Muscle of leg (tissue), 3 donors: ENCODE measurements at regions not wholly inside any gene's neighbourhood (a gene's known extent, or its start where the extent isn't known, plus 50 kb on each side); places are given as distances from the start of the nearest gene placed in this dataset.

ENCODE experiments used
- DNase-seq: peaks from one replicate; pipeline ENCODE4 v3.0.0; 2013
- H3K27ac ChIP-seq: one replicate; pipeline ENCODE4 v1.5.1; 2013; ENCODE audit warnings: mild to moderate bottlenecking, low read length, control low read depth
- H3K27me3 ChIP-seq: one replicate; pipeline ENCODE4 v1.6.1; 2013; ENCODE audit warnings: low read length; ENCODE audit not compliant: control insufficient read depth, insufficient read depth
- H3K36me3 ChIP-seq: one replicate; pipeline ENCODE4 v1.6.1; 2013; ENCODE audit warnings: low read length; ENCODE audit not compliant: control insufficient read depth, insufficient read depth
- H3K4me1 ChIP-seq: one replicate; pipeline ENCODE4 v1.6.1; 2013; ENCODE audit warnings: low read length; ENCODE audit not compliant: control insufficient read depth, insufficient read depth
- H3K4me3 ChIP-seq: one replicate; pipeline ENCODE4 v1.5.1; 2013; ENCODE audit warnings: low read length, control low read depth
- H3K9me3 ChIP-seq: replicated peaks from 2 replicates; pipeline ENCODE4 v1.6.1; 2013; ENCODE audit warnings: low read depth, low read length; ENCODE audit not compliant: control insufficient read depth
- WGBS: methylation state at CpG from one replicate; pipeline ENCODE4 v1.1.5; 2013; ENCODE audit warnings: missing lambda C conversion rate; ENCODE audit not compliant: insufficient coverage; 5-methylcytosine and 5-hydroxymethylcytosine counted together

GRCh38 chr2:23118313-23118712 is 266.7 kb upstream of the KLHL29 start:
- Histone ChIP-seq H3K4me3 (no peak overlapping the region), H3K4me1 (no peaks in the 10 kb centered on the region), H3K9me3 (no peaks in the 10 kb centered on the region), H3K27ac (no peak overlapping the region), H3K27me3 (no peaks in the 10 kb centered on the region), H3K36me3 (no peaks in the 10 kb centered on the region)
- DNase-seq, result no peak
- 90% methylated on average over 9 of the region's 9 CpGs for WGBS

GRCh38 chr2:23118894-23119293 is 266.1 kb upstream of the KLHL29 start:
- H3K36me3 ChIP-seq, result no peaks in the 10 kb centered on the region
- WGBS, result 93% methylated on average over 9 of the region's 11 CpGs
- no peaks in the 10 kb centered on the region for H3K4me1 ChIP-seq

GRCh38 chr2:23120161-23120560 is 264.8 kb upstream of the KLHL29 start:
- no peak overlapping the region for H3K4me3 ChIP-seq
- H3K4me1 ChIP-seq, result peaks cover 4% of the 10 kb centered on the region
- no peak for DNase-seq
- no peak overlapping the region for H3K27ac ChIP-seq
- H3K9me3 ChIP-seq, result no peaks in the 10 kb centered on the region
- 100% methylated on average over 2 of the region's 4 CpGs for WGBS
- no peaks in the 10 kb centered on the region for H3K27me3 ChIP-seq
- H3K36me3 ChIP-seq, result no peaks in the 10 kb centered on the region

More at GRCh38 chr2:23118894-23119293, 266.1 kb upstream of the KLHL29 start:
- Histone ChIP-seq H3K27me3 (no peaks in the 10 kb centered on the region), H3K9me3 (no peaks in the 10 kb centered on the region), H3K4me3 (no peak overlapping the region), H3K27ac (no peak overlapping the region)
- no peak for DNase-seq

GRCh38 chr2:23121968-23122648 is 262.9 kb upstream of the KLHL29 start:
- no peak overlapping the region for H3K4me3 ChIP-seq
- no peak for DNase-seq
- no peaks in the 10 kb centered on the region for H3K9me3 ChIP-seq
- H3K27ac ChIP-seq, result no peak overlapping the region
- no peaks in the 10 kb centered on the region for H3K36me3 ChIP-seq
- peaks cover 4% of the 10 kb centered on the region for H3K4me1 ChIP-seq
- no peaks in the 10 kb centered on the region for H3K27me3 ChIP-seq
- WGBS, result 76% methylated on average over 2 of the region's 4 CpGs

- H3K4me3 ChIP-seq, result no peak overlapping the region
- H3K4me1 ChIP-seq, result peaks cover 4% of the 10 kb centered on the region
- no peaks in the 10 kb centered on the region for H3K27me3 ChIP-seq
- H3K36me3 ChIP-seq, result no peaks in the 10 kb centered on the region
- WGBS, result 72% methylated on average over 3 of the region's 5 CpGs
- no peak overlapping the region for H3K27ac ChIP-seq
- DNase-seq, result no peak
- H3K9me3 ChIP-seq, result no peaks in the 10 kb centered on the region
Observed at GRCh38 chr2:23122681-23123215, 262.2 kb upstream of the KLHL29 start.

- peaks cover 5% of the 10 kb centered on the region for H3K9me3 ChIP-seq
- no peak overlapping the region for H3K27ac ChIP-seq
- H3K4me3 ChIP-seq, result no peak overlapping the region
- 83% methylated on average over 2 of the region's 2 CpGs for WGBS
- DNase-seq, result no peak
- peaks cover 4% of the 10 kb centered on the region for H3K4me1 ChIP-seq
- no peaks in the 10 kb centered on the region for H3K27me3 ChIP-seq
- H3K36me3 ChIP-seq, result no peaks in the 10 kb centered on the region
Observed at GRCh38 chr2:23123686-23124085, 261.3 kb upstream of the KLHL29 start.

GRCh38 chr2:23124214-23124750 is 260.7 kb upstream of the KLHL29 start:
- no peaks in the 10 kb centered on the region for H3K27me3 ChIP-seq
- no peak overlapping the region for H3K27ac ChIP-seq
- 39% methylated on average over 5 of the region's 7 CpGs for WGBS
- H3K4me3 ChIP-seq, result no peak overlapping the region
- H3K36me3 ChIP-seq, result no peaks in the 10 kb centered on the region
- peak; percentile 69 for DNase-seq
- peaks cover 4% of the 10 kb centered on the region for H3K4me1 ChIP-seq
- peaks cover 10% of the 10 kb centered on the region for H3K9me3 ChIP-seq

GRCh38 chr2:23127465-23127864 is 257.5 kb upstream of the KLHL29 start:
- H3K4me1 ChIP-seq, result peaks cover 4% of the 10 kb centered on the region
- WGBS, result 43% methylated on average over 2 of the region's 4 CpGs
- no peak overlapping the region for H3K27ac ChIP-seq
- no peaks in the 10 kb centered on the region for H3K36me3 ChIP-seq
- peaks cover 10% of the 10 kb centered on the region for H3K9me3 ChIP-seq
- no peak for DNase-seq
- peaks cover 2% of the 10 kb centered on the region for H3K27me3 ChIP-seq
- H3K4me3 ChIP-seq, result no peak overlapping the region

- no peak overlapping the region for H3K4me3 ChIP-seq
- H3K36me3 ChIP-seq, result no peaks in the 10 kb centered on the region
- H3K27ac ChIP-seq, result no peak overlapping the region
- H3K4me1 ChIP-seq, result peaks cover 6% of the 10 kb centered on the region
- peaks cover 10% of the 10 kb centered on the region for H3K9me3 ChIP-seq
- peaks cover 2% of the 10 kb centered on the region for H3K27me3 ChIP-seq
- no peak for DNase-seq
- 98% methylated on average over 4 of the region's 7 CpGs for WGBS
Observed at GRCh38 chr2:23128684-23129292, 256.2 kb upstream of the KLHL29 start.

- Histone ChIP-seq H3K27ac (no peak overlapping the region), H3K36me3 (no peaks in the 10 kb centered on the region), H3K27me3 (peaks cover 2% of the 10 kb centered on the region), H3K4me1 (peaks cover 8% of the 10 kb centered on the region), H3K9me3 (peaks cover 10% of the 10 kb centered on the region), H3K4me3 (no peak overlapping the region)
- 31% methylated on average over 4 of the region's 4 CpGs for WGBS
- no peak for DNase-seq
Observed at GRCh38 chr2:23131066-23131575, 253.9 kb upstream of the KLHL29 start.
